NCI-H2029 treated with DMSO at 0.1 percent for 48 hours (cell line): ENCODE measurements at regions not wholly inside any gene's neighbourhood (a gene's known extent, or its start where the extent isn't known, plus 50 kb on each side); places are given as distances from the start of the nearest gene placed in this dataset.
A peak's percentile ranks its signal among the peaks of the same experiment; 100 is the strongest.

Source experiments
- DNase-seq: peaks from one replicate; lab custom pipeline; 2025; lab: John Stamatoyannopoulos, UW

- DNase-seq, result no peak
These were observed 72.6 kb upstream of the CAPRIN2 start for GRCh38 chr12:30827101-30828066.

- no peak for DNase-seq
These were observed 71.5 kb upstream of the CAPRIN2 start for GRCh38 chr12:30826276-30826675.

- no peak for DNase-seq
These were observed 70.6 kb upstream of the CAPRIN2 start for GRCh38 chr12:30825341-30825740.

- DNase-seq, result no peak
These were observed 69.6 kb upstream of the CAPRIN2 start for GRCh38 chr12:30824311-30824710.

- no peak for DNase-seq
These were observed 69.0 kb upstream of the CAPRIN2 start for GRCh38 chr12:30823764-30824163.

- DNase-seq, result no peak
These were observed 68.5 kb upstream of the CAPRIN2 start for GRCh38 chr12:30823156-30823699.

GRCh38 chr12:30822385-30823155 is 67.8 kb upstream of the CAPRIN2 start:
- peak; percentile 32 for DNase-seq

- no peak for DNase-seq
These were observed 65.7 kb upstream of the CAPRIN2 start for GRCh38 chr12:30820406-30820946.

- no peak for DNase-seq
These were observed 63.8 kb upstream of the CAPRIN2 start for GRCh38 chr12:30818562-30818961.

- no peak for DNase-seq
These were observed 62.2 kb upstream of the CAPRIN2 start for GRCh38 chr12:30816742-30817465.

GRCh38 chr12:30814295-30814655 is 59.5 kb upstream of the CAPRIN2 start:
- no peak for DNase-seq

GRCh38 chr12:30813525-30814294 is 59.0 kb upstream of the CAPRIN2 start:
- DNase-seq, result no peak

GRCh38 chr12:30811966-30812365 is 57.2 kb upstream of the CAPRIN2 start:
- no peak for DNase-seq

- DNase-seq, result no peak
These were observed 56.2 kb upstream of the CAPRIN2 start for GRCh38 chr12:30810918-30811317.

GRCh38 chr12:30807695-30808034 is 52.9 kb upstream of the CAPRIN2 start:
- no peak for DNase-seq

- DNase-seq, result peak; percentile 63
These were observed 52.4 kb upstream of the CAPRIN2 start for GRCh38 chr12:30806989-30807694.

- DNase-seq, result no peak
These were observed 51.2 kb upstream of the CAPRIN2 start for GRCh38 chr12:30805959-30806358.
